Testis (tissue), 2 donors: ENCODE measurements at regions not wholly inside any gene's neighbourhood (a gene's known extent, or its start where the extent isn't known, plus 50 kb on each side); places are given as distances from the start of the nearest gene placed in this dataset.

ENCODE experiments used
- CTCF ChIP-seq, 3 experiments: fragments of 450-650 bp in 2 of 3; fragments of 200-600 bp in 1 of 3; sonication (generic) in 1 of 3; IDR thresholded peaks; one replicate each; pipeline ENCODE4 v1.5.1; 2016 to 2019; ENCODE audit warnings: antibody characterized with exemption in 3 of 3, mild to moderate bottlenecking in 2 of 3, moderate library complexity in 1 of 3
- POLR2A ChIP-seq: fragments of 450-650 bp; IDR thresholded peaks from one replicate; pipeline ENCODE4 v1.6.1; 2017; ENCODE audit warnings: antibody characterized with exemption, mild to moderate bottlenecking, moderate library complexity

DNA sequence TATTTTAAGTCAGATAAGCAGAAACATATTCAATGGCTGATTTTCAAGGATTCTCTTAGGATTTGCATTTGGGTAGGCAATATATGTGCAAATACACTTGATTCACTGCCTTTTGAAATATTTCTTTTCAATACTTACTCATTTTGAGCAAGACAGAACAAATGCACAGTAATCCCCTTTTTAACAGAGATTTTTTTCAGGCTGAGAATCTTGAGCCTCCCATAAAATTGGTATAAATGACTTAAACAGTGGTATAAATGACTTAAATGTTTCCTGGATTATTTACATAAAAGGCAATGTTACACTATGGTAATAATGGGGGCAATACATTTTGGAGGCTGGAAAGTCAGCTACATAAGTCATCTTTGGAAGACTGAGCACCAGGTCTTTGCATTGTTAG is 389.0 kb downstream of the OLFM4 start:
- no peak for TF ChIP-seq CTCF (IDR thresholded peaks at IDR 0.05)
- TF ChIP-seq POLR2A: no peak
